Vagina (tissue), 2 donors: ENCODE measurements at regions not wholly inside any gene's neighbourhood (a gene's known extent, or its start where the extent isn't known, plus 50 kb on each side); places are given as distances from the start of the nearest gene placed in this dataset.

Experiments
- CTCF ChIP-seq, 3 experiments: fragments of 450-650 bp in 2 of 3; fragments of 200-600 bp in 1 of 3; sonication (generic) in 1 of 3; IDR thresholded peaks; one replicate each; pipeline ENCODE4 v1.5.1; 2017 to 2019; ENCODE audit warnings: antibody characterized with exemption in 3 of 3, mild to moderate bottlenecking in 2 of 3, moderate library complexity in 2 of 3
- POLR2A ChIP-seq, 2 donors: fragments of 450-650 bp; IDR thresholded peaks; one replicate each; pipeline ENCODE4 v1.6.1; 2017; ENCODE audit warnings: antibody characterized with exemption in 2 of 2, mild to moderate bottlenecking in 2 of 2, moderate library complexity in 2 of 2
- POLR2AphosphoS5 ChIP-seq, 2 donors: sonication (generic); formaldehyde crosslinking; IDR thresholded peaks; one replicate each; pipeline ENCODE4 v1.9.0; 2017; ENCODE audit warnings: antibody characterized with exemption in 2 of 2, mild to moderate bottlenecking in 2 of 2, low read depth in 1 of 2; ENCODE audit not compliant: insufficient read depth in 1 of 2

- TF ChIP-seq POLR2A (IDR thresholded peaks at IDR 0.05) (no peak), CTCF (IDR thresholded peaks at IDR 0.05) (no peak), POLR2AphosphoS5 (IDR thresholded peaks at IDR 0.05; ENCODE audit: insufficient read depth in 1 of 2, low read depth in 1 of 2) (no peak)
Measured at GRCh38 chr4:43587758-43588157, 695.2 kb downstream of the GRXCR1 start.
